ENCODE measurements at regions not wholly inside any gene's neighbourhood (a gene's known extent, or its start where the extent isn't known, plus 50 kb on each side); places are given as distances from the start of the nearest gene placed in this dataset.
A peak's percentile ranks its signal among the peaks of the same experiment; 100 is the strongest.

DNA sequence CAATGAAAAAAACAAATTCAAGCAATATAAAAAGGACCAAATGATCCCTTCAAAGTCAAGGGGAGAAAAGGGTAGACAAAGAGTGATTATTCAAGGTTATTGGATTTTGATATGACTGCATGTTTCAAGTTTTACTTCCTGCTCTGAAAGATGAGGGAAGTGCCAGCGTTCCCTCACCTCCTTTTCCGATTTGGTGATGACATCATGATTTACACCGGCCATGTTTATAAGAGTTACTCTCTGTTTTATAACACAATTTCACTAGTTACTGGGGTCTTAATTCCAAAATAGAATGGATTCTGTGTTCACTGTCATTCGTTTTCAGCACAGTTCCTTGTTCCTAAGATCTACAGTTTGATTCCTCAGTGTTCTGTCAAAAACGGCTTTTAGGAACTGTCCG is 60.5 kb upstream of the CPXM2 start:
- DNase-seq (ENCODE audit: insufficient read length, low spot score) (no peak), FAIRE-seq (no peak)
- no peak for TF ChIP-seq POLR2A (IDR thresholded peaks at IDR 0.05; ENCODE audit: low read depth, low read length)

DNA sequence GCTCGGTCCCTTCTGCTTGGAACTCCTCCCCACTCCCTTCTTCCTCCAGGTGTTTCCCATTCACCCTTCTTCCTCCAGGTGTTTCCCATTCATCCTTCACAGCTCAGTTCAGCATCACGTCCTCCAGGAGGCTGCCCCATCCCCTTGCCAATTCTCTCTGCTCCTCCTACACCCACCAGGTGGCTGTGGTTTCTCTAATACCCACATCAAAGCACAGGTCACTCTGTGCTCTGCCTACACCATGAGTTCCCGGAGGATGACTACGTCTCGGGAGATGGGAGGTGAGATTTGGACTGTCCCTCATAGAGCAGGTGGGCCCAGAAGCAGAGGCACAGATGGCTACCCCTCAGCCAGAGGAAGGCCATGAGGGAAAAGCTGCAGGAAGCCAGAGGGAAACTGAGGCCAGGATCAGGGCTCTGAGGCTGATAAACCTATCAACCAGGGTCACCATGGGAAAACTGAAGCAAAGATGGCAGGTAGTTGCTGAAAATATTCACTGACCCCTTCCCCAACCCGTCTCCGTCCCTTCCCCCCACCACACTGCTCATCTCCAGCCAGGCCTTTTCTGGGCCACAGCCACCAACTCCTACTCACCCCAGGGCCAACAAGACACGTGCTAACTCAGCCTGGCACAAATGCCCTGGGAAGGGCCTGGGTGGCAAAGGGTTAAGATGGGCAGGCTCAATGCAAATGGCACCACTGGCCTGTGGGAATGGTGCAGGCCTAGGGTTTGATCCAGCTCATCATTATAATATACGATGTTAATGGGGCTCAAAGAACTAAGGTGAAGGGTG is 56.6 kb upstream of the CPXM2 start:
- TF ChIP-seq POLR2A (IDR thresholded peaks at IDR 0.05; ENCODE audit: low read depth, low read length), result no peak
- DNase-seq (ENCODE audit: insufficient read length, low spot score) (no peak), FAIRE-seq (no peak)

DNA sequence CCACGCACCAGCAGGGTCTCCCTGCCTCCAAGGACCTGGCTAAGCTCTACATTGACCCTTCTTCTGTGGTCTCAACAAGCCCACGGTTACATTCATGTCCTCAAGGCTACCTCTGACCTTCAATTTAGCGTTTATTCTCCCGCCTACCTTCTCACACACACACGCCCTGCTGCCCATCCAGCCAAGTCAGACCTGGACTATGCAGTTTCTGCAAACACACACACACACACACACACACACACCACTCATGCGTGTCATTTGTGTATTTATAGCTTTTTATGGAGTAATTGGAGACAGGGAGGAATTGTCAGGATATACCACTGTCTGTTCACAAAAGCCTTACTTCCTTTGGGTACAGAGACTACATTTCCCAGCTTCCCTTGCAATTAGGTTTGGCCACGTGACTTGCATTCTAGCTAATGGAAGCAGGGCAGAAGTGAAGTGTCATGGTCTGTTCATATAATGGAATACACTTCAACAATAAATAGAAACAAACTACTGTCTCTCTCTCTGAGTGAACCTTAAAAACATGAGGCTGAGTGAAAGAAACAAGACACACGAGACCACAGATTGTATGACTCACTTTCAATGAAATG is 53.8 kb upstream of the CPXM2 start:
- peak; percentile 12 for DNase-seq (ENCODE audit: insufficient read length, low spot score)
- FAIRE-seq, result no peak
- no peak for TF ChIP-seq POLR2A (IDR thresholded peaks at IDR 0.05; ENCODE audit: low read depth, low read length)

DNA sequence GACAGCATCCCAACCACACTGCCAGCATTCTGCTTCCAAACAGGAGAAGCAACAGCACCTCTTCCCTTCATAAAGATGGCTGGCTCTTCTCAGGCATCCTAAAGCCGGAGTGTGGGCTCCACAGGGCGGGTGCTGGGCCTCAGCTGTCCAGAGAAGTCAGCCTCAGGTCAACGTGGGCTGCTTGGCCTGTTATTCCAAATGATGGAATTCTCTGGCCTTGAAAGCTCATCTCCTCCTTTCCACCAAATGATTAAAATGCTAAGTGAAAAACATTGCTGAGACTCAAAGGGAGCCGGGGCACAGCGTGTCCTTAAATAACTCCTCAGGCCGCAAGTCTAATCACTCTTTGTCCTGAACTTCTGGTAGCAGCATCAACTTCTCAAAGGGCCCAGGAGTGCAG is 53.1 kb upstream of the CPXM2 start:
- TF ChIP-seq POLR2A (IDR thresholded peaks at IDR 0.05; ENCODE audit: low read depth, low read length), result no peak
- no peak for DNase-seq (ENCODE audit: insufficient read length, low spot score)
- FAIRE-seq, result no peak

DNA sequence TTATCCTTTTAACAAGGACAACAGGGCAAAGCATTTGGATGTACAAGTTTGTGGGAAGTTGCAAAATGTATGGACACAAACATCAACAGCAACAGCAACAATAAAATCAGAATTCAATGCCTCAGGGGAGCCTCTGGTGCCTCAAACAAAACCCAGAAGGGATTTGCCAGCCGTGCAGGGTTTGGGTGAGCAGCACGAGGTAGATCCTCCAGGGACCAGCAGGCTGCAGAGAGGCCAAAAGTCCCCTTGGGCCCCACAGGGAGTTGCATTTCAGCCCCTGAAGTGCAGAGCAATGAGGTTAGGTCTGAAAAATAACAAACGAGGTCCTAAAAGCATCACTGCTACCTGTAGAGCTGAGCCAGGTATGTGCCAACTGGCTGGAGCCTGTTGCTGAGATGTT is 51.7 kb upstream of the CPXM2 start:
- FAIRE-seq (no peak), DNase-seq (ENCODE audit: insufficient read length, low spot score) (no peak)
- TF ChIP-seq POLR2A (IDR thresholded peaks at IDR 0.05; ENCODE audit: low read depth, low read length), result no peak

DNA sequence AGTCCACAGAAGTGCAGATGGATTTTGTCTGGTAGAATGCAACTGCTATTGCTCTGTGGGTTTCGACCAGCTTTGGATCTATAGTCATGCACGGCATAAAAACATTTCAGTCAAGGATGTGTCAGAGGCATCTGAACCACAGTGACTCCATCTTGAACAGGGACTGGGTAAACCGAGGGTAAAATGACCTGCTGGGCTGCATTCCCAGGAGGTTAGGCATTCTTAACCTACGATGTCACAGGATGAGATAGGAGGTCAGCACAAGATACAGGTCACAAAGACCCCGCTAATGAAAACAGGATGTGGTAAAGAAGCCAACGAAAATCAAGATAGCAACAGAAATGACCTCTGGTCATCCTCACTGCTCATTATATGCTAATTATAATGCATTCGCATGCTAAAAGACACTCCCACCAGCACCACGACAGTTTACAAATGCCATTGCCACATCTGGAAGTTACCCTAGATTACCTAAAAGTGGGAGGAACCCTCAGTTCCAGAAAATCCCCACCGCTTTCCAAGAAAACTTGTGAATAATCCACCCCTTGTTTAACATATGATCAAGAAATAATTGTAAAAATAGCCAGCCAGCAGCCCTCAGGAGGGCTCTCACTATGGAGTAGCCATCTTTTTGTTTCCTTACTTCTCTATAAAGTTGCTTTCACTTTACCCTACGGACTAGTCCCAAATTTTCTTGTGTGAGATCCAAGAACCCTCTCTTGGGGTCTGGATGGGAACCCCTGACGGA is 50.7 kb upstream of the CPXM2 start:
- FAIRE-seq, result no peak
- TF ChIP-seq POLR2A (IDR thresholded peaks at IDR 0.05; ENCODE audit: low read depth, low read length), result no peak
- no peak for DNase-seq (ENCODE audit: insufficient read length, low spot score)
